NCI-H345 treated with DMSO at 0.1 percent for 48 hours (cell line): ENCODE measurements at regions not wholly inside any gene's neighbourhood (a gene's known extent, or its start where the extent isn't known, plus 50 kb on each side); places are given as distances from the start of the nearest gene placed in this dataset.
"Not testable (repeated sequence)": the region's sequence is repeated elsewhere in the genome, so short reads cannot be mapped to it uniquely, and the experiment has no call there.

Experiments used
- DNase-seq: peaks from one replicate; lab custom pipeline; 2025; ENCODE audit not compliant: unreplicated experiment; lab: John Stamatoyannopoulos, UW

DNA sequence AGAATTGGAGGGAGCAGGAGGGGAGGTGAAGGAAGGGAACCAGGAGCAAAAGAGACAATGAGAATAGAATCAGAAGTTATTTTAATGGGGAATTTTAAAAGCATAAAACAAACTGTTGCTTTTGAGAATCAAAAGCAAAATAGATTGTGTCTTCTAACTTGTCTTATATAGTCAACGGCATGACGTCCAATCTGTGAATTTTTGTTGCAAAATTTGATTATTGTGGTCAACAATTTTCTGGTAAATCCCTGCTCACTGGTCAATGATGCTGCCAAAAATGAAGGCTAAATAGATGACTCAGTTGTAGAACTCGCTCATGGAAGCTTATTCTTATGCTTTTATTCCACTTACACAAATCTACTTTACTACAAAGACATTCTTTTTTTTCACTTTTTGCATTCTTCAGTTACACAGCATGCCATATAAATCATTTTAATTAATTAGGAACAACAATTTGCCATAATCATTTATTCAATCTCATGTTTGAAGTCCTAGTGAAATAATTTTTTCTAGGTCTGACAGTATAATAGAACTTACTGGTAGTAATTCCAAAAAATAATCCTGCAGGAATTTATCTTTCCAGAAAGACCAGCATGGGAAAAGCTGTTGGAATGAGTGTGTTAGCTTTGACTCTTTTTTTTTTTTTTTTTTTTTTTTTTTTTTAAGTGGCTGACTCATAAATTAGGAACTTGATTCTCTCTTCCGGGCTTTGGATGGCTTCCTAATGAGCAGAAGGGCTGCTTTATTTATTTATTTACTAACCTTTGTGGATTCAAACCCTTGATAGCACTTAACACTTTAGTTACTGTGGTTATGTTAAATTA lies 256.9 kb downstream of the SPRY2 start:
- no peak for DNase-seq

GRCh38 chr13:80083081-80083852 lies 257.7 kb downstream of the SPRY2 start:
- DNase-seq, result no peak

DNA sequence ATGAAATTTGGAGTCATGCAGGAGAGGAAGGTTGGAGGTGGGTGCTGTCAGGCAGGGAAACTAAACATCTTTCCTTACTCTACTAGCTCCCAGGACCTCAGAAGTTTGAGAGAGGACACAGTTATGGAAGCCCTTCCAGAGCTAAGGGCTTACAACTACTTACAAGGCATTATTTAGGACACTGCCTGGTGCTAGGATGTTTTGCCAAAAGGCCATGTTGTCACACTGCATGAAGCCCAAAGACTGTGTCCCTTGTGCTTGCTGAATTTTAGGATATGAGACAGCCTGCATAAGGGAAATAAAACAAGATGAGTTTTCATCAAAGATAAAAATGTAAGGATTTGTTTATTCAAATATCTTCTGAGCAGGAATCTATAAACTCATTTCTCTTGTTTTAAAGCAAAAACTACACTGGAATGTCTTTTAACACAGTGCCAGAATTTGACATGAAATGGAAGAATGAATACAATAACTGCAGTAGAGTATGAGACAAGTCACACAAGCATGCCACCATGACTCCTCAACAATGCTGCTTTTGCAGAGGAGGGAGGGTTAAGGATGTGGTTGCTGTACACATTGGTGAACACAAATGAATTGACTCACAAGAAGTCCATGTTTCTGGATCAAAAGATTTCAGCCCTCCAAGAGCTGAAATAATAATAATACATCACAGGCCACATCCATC lies 258.4 kb downstream of the SPRY2 start:
- no peak for DNase-seq

DNA sequence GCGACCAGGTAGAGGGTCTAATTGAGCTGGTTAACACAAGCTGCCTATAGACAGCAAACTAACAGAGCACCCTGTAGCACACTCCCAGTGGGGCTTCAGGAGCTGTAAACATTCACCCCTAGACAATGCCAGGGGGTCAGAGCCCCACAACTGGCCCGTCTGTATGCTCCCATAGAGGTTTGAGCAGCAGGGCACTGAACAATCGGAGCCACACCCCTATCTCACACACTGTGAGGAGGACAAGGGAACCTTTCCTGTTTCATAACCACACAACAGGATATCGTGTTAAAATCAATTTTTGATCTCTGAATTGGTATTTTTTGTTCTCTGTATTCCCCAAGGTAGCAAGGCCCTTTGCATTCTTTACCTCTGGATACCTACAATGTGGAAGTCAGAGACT lies 266.1 kb downstream of the SPRY2 start:
- no peak for DNase-seq

DNA sequence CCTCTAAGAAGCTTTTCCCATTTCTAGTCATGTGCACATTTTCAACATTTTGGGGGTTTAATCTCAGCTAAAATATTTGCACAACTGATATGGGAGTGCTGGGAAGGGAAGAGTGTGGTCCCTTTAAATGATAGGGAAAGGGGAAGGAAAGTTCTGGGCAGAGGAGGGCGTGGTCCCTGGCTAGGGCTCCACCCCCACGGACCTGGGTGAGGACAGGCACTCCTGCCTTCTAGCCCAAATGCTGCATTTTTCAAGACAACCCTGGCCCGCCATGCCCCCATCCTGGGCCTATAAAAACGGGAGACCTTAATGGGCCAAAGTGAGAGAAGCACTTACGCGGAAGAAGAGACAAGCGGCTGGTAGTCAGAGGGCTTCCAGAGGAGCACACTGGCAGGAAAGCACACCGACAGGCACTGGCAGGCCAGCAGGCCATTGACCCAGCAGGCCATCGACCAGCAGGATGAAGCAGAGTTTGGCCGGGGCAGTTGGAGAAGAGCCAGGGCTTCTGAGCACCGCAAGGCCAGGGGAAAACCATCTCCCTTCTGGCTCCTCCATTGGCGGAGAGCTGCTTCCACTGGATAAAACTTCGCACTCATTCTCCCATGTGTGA lies 266.7 kb downstream of the SPRY2 start:
- no peak for DNase-seq

DNA sequence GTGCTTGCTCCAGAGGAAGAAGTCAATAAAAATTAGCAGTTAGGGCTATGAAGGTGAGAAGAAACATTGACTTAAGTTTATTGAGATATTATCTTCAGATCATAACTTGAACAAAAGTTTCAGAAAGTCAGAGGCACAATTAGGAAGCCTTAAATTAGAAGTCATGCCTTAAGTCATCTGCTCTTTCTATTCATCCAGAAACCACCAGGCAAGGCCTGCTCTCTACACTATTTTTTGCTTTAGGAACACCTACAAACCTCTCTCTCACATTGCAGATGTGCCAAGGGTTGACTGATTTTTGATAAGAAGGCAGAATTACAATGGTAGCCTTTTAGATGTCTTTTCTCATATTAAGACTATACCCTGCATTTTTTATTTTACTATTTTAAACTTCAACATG lies 268.7 kb downstream of the SPRY2 start:
- no peak for DNase-seq

DNA sequence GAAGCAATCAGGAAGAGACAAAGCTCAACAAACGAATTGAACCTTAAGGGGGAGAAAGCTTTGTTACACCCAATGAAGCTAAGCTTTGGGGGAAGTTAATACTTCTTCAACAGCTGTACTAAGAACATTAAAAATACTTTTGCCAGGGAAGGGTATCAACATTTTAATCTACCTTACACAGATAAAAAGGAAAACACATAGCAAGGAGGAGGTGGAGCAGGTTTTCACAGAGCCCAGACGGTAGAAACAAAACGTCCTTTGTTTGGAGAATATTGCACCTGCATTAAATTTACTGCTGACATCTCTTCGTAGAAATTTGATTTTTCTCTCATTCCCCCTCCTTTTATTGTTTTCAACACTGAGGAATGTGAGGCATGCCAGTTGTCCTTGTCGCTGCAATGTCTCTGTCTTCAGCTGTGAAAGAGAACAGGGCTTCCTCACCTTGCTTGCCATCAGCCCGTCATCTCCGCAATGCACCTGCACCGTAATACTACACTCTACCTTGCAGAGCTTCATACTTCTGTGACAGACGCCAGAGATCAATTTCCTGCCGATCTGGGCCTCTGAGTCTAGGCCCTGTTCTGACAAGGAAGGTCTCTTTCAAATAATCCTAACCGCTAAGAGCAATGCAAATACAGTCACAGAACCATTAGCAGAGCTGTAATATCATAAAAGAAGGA lies 270.8 kb downstream of the SPRY2 start:
- no peak for DNase-seq

DNA sequence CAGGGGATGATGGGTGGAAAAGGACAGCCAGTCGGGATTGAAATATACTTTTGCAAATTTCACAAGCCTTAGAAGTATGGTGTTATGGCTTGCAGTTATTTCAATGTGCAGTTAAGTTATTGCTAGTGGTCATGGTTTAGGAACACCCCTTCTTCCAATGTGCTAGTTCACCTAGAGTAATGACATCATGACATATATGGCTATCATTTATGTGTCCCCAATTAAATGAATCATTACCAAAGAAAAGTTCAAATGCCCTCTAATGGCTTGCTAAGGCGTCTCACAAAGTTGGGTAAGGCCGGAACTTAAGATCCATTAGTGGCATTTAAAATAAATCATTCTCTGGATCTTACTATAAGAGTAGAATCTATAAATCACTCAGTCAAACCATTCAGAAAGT lies 271.6 kb downstream of the SPRY2 start:
- DNase-seq, result no peak

DNA sequence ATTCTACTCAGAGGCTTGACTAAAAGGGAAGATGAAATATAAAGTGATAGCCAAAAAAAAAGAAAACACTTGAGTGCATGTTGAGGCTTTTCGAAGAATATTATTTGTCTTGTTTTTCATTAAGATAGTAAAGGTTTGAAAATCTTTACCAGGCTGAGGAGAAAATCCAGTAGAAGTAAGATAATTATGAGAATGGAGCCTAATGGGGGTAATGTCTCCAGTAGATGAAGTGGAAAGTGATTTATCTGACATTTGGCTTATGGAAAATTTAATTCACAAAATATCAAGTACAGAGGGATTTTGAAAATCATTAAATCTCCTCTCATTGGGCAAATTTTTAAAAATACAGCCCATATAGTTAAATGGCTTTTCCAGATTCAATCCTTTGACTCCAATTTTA lies 274.9 kb downstream of the SPRY2 start:
- no peak for DNase-seq

DNA sequence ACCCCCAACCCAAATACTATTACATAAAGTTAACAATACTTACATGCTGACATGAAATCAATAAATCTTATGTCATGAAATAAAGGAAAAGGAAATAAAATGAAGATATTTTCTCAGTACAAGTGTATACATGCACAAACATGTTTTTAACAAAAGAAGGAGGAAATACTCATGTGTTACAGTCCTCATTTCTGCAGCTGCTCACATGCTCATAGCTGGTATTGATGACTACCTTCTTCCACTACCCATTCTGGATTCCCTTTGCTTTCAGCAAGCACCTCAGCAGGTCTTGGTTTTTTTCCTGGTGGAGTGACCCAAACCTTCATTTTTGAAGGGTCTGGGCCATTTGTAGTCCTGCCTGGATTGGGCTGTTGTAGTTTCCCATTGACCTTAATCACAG lies 278.5 kb downstream of the SPRY2 start:
- not testable (repeated sequence) for DNase-seq

DNA sequence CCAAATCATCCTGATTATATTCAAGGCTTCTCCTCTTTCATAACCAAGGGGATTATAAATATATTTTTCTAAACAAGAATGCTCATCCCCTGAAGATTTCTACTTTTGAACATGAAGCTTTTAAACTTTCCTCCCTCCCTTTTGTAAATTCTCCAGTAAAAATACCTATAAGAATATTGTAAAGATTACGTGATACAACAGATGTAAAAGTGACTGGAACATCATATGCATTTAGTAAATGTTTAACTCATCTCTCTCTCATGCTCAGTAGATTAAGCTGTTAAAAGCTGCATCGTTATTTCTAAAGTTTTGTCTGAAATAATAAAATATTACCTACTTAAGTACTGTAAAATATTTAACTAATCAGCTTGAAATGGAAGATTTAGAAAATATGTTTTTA lies 281.1 kb downstream of the SPRY2 start:
- DNase-seq, result no peak

GRCh38 chr13:80058626-80059025 lies 282.3 kb downstream of the SPRY2 start:
- no peak for DNase-seq

- DNase-seq, result no peak
These were observed 285.1 kb downstream of the SPRY2 start for GRCh38 chr13:80055847-80056246.

- DNase-seq, result no peak
These were observed 286.1 kb downstream of the SPRY2 start for GRCh38 chr13:80054806-80055205.

- DNase-seq, result no peak
These were observed 288.6 kb downstream of the SPRY2 start for GRCh38 chr13:80052286-80052685.

GRCh38 chr13:80050252-80050651 lies 290.7 kb downstream of the SPRY2 start:
- DNase-seq, result no peak

GRCh38 chr13:80048802-80049201 lies 292.1 kb downstream of the SPRY2 start:
- peak; percentile 16 for DNase-seq

GRCh38 chr13:80048030-80048429 lies 292.9 kb downstream of the SPRY2 start:
- no peak for DNase-seq

DNA sequence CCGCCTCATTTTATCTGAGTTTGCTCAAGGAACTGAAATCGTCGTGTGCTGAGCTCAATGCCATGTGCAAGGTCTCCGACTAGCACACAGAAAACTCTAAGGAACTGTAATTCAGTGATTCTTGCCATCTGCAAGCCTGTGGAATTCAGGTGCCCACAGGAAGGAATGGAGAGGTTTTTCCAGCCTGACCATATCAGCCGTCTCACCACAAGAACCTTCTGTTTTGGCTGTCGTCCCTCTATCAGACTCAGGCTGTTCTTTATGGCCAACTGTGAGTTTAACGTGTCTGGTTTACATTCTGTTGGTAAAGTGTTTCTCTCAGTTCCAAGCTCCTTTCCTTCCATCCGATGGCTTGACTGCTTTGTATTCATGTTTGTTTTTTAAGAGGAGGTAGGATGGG lies 293.5 kb downstream of the SPRY2 start:
- DNase-seq, result no peak

GRCh38 chr13:80040981-80041317 lies 300.0 kb downstream of the SPRY2 start:
- DNase-seq, result no peak
